NT2/D1 (cell line): ENCODE measurements at regions not wholly inside any gene's neighbourhood (a gene's known extent, or its start where the extent isn't known, plus 50 kb on each side); places are given as distances from the start of the nearest gene placed in this dataset.

Experiments used
- DNase-seq: peaks from one replicate; pipeline ENCODE4 v3.0.0-alpha.2; 2011; ENCODE audit warnings: low read depth, low spot score
- H3K27me3 ChIP-seq: 2 replicates; pipeline ENCODE4 v1.6.0; 2011; ENCODE audit warnings: mild to moderate bottlenecking; ENCODE audit not compliant: insufficient read length, insufficient read depth
- H3K36me3 ChIP-seq: 2 replicates; pipeline ENCODE4 v1.6.1; 2011; ENCODE audit warnings: mild to moderate bottlenecking, low read length, mixed read lengths; ENCODE audit not compliant: insufficient read depth, insufficient read length
- H3K4me1 ChIP-seq: 2 replicates; pipeline ENCODE4 v1.5.1; 2011; ENCODE audit not compliant: insufficient read depth, insufficient read length
- H3K4me3 ChIP-seq: 2 replicates; pipeline ENCODE4 v1.5.1; 2011; ENCODE audit warnings: low read depth; ENCODE audit not compliant: insufficient read length
- H3K9ac ChIP-seq: 2 replicates; pipeline ENCODE4 v1.6.0; 2011; ENCODE audit warnings: low read depth; ENCODE audit not compliant: insufficient read length
- H3K9me3 ChIP-seq: 2 replicates; pipeline ENCODE4 v1.5.1; 2011; ENCODE audit warnings: mild to moderate bottlenecking, low read length; ENCODE audit not compliant: insufficient read depth
- SUZ12 ChIP-seq: IDR thresholded peaks from 2 replicates; pipeline ENCODE4 v1.6.1; 2011; ENCODE audit not compliant: insufficient read length, insufficient read depth; ENCODE audit errors: extremely low read depth
- YY1 ChIP-seq: IDR thresholded peaks from 2 replicates; pipeline ENCODE4 v1.6.1; 2011; ENCODE audit not compliant: insufficient read length, insufficient read depth
- ZNF274 ChIP-seq: IDR thresholded peaks from 2 replicates; pipeline ENCODE4 v1.6.1; 2011; ENCODE audit warnings: mild to moderate bottlenecking, low read depth, low read length

- Histone ChIP-seq H3K4me3 (no peak overlapping the region), H3K9me3 (no peaks in the 10 kb centered on the region), H3K36me3 (no peaks in the 10 kb centered on the region), H3K9ac (no peak overlapping the region), H3K4me1 (no peaks in the 10 kb centered on the region), H3K27me3 (no peaks in the 10 kb centered on the region)
- no peak for DNase-seq
- no peak for TF ChIP-seq ZNF274
- no peak for TF ChIP-seq SUZ12
- TF ChIP-seq YY1 = no peak
Measured at GRCh38 chr7:121563177-121563576, 167.1 kb upstream of the FAM3C start.

GRCh38 chr7:121562259-121562658 lies 166.2 kb upstream of the FAM3C start:
- no peak overlapping the region for H3K4me3 ChIP-seq
- no peaks in the 10 kb centered on the region for H3K27me3 ChIP-seq
- H3K36me3 ChIP-seq = no peaks in the 10 kb centered on the region
- DNase-seq = no peak
- H3K9me3 ChIP-seq = no peaks in the 10 kb centered on the region
- H3K9ac ChIP-seq = no peak overlapping the region
- no peak for TF ChIP-seq YY1
- no peak for TF ChIP-seq SUZ12
- no peak for TF ChIP-seq ZNF274
- H3K4me1 ChIP-seq = no peaks in the 10 kb centered on the region

- Histone ChIP-seq H3K4me1 (no peaks in the 10 kb centered on the region), H3K36me3 (no peaks in the 10 kb centered on the region), H3K4me3 (no peak overlapping the region), H3K9ac (no peak overlapping the region), H3K9me3 (no peaks in the 10 kb centered on the region), H3K27me3 (no peaks in the 10 kb centered on the region)
- DNase-seq = no peak
- TF ChIP-seq YY1 = no peak
Measured at GRCh38 chr7:121561717-121562116, 165.6 kb upstream of the FAM3C start.

GRCh38 chr7:121560267-121560990 lies 164.3 kb upstream of the FAM3C start:
- no peaks in the 10 kb centered on the region for H3K36me3 ChIP-seq
- H3K4me3 ChIP-seq = no peak overlapping the region
- no peak overlapping the region for H3K9ac ChIP-seq
- H3K4me1 ChIP-seq = no peaks in the 10 kb centered on the region
- no peaks in the 10 kb centered on the region for H3K27me3 ChIP-seq
- TF ChIP-seq ZNF274 (no peak), YY1 (no peak), SUZ12 (no peak)
- no peaks in the 10 kb centered on the region for H3K9me3 ChIP-seq
- DNase-seq = no peak

GRCh38 chr7:121558288-121558687 lies 162.2 kb upstream of the FAM3C start:
- Histone ChIP-seq H3K9me3 (no peaks in the 10 kb centered on the region), H3K4me3 (no peak overlapping the region), H3K9ac (no peak overlapping the region), H3K27me3 (no peaks in the 10 kb centered on the region), H3K36me3 (no peaks in the 10 kb centered on the region), H3K4me1 (no peaks in the 10 kb centered on the region)
- TF ChIP-seq ZNF274 (no peak), SUZ12 (no peak)
- DNase-seq = no peak

GRCh38 chr7:121557034-121557892 lies 161.2 kb upstream of the FAM3C start:
- TF ChIP-seq YY1 = no peak
- Histone ChIP-seq H3K4me3 (no peak overlapping the region), H3K4me1 (no peaks in the 10 kb centered on the region), H3K27me3 (no peaks in the 10 kb centered on the region), H3K36me3 (no peaks in the 10 kb centered on the region), H3K9ac (no peak overlapping the region), H3K9me3 (no peaks in the 10 kb centered on the region)
- no peak for DNase-seq

GRCh38 chr7:121555558-121555957 lies 159.4 kb upstream of the FAM3C start:
- TF ChIP-seq SUZ12 (no peak), YY1 (no peak), ZNF274 (no peak)
- Histone ChIP-seq H3K36me3 (no peaks in the 10 kb centered on the region), H3K4me1 (no peaks in the 10 kb centered on the region), H3K9me3 (no peaks in the 10 kb centered on the region), H3K9ac (no peak overlapping the region), H3K27me3 (no peaks in the 10 kb centered on the region), H3K4me3 (no peak overlapping the region)
- DNase-seq = no peak
